GM21515 (cell line): ENCODE measurements at regions not wholly inside any gene's neighbourhood (a gene's known extent, or its start where the extent isn't known, plus 50 kb on each side); places are given as distances from the start of the nearest gene placed in this dataset.

Source experiments
- ATAC-seq: cut with Tn5 transposase; IDR thresholded peaks from one replicate; pipeline ENCODE4 v1.9.1; 2021; ENCODE audit not compliant: unreplicated experiment

- ATAC-seq = no peak
Observed at GRCh38 chr11:11177156-11177808, 175.8 kb downstream of the CSNK2A3 start.

- no peak for ATAC-seq
Observed at GRCh38 chr11:11173316-11174025, 179.6 kb downstream of the CSNK2A3 start.

GRCh38 chr11:11171854-11172253 lies 181.2 kb downstream of the CSNK2A3 start:
- ATAC-seq = peak; percentile 95

GRCh38 chr11:11171285-11171684 lies 181.8 kb downstream of the CSNK2A3 start:
- no peak for ATAC-seq

- ATAC-seq = no peak
Observed at GRCh38 chr11:11170352-11171084, 182.5 kb downstream of the CSNK2A3 start.

- ATAC-seq = no peak
Observed at GRCh38 chr11:11169715-11170351, 183.2 kb downstream of the CSNK2A3 start.

GRCh38 chr11:11167806-11168205 lies 185.2 kb downstream of the CSNK2A3 start:
- ATAC-seq = no peak

GRCh38 chr11:11164334-11164690 lies 188.7 kb downstream of the CSNK2A3 start:
- ATAC-seq = no peak

GRCh38 chr11:11163669-11164333 lies 189.2 kb downstream of the CSNK2A3 start:
- ATAC-seq = no peak

- no peak for ATAC-seq
Observed at GRCh38 chr11:11163236-11163635, 189.8 kb downstream of the CSNK2A3 start.

- ATAC-seq = no peak
Observed at GRCh38 chr11:11157185-11157584, 195.9 kb downstream of the CSNK2A3 start.

GRCh38 chr11:11155962-11156815 lies 196.9 kb downstream of the CSNK2A3 start:
- no peak for ATAC-seq

- ATAC-seq = no peak
Observed at GRCh38 chr11:11152877-11153276, 200.2 kb downstream of the CSNK2A3 start.

- no peak for ATAC-seq
Observed at GRCh38 chr11:11149671-11150459, 203.2 kb downstream of the CSNK2A3 start.

GRCh38 chr11:11148596-11148995 lies 204.5 kb downstream of the CSNK2A3 start:
- ATAC-seq = no peak

GRCh38 chr11:11148104-11148509 lies 204.9 kb downstream of the CSNK2A3 start:
- no peak for ATAC-seq

- ATAC-seq = no peak
Observed at GRCh38 chr11:11146830-11147229, 206.2 kb downstream of the CSNK2A3 start.

GRCh38 chr11:11143849-11144248 lies 209.2 kb downstream of the CSNK2A3 start:
- ATAC-seq = no peak

- ATAC-seq = no peak
Observed at GRCh38 chr11:11142430-11142829, 210.6 kb downstream of the CSNK2A3 start.
